Activated CD4-positive, alpha-beta T cell treated with anti-CD3 and anti-CD28 coated beads, Interleukin-2, Interleukin-6, amounts not matched to agents 100 ng/mL and 50 ng/mL, durations not matched to agents 16 hours and 8 hours (primary cell): ENCODE measurements at regions not wholly inside any gene's neighbourhood (a gene's known extent, or its start where the extent isn't known, plus 50 kb on each side); places are given as distances from the start of the nearest gene placed in this dataset.

Experiments used
- DNase-seq: peaks from one replicate; pipeline ENCODE4 v3.0.0-alpha.2; 2020

- no peak for DNase-seq
Observed at GRCh38 chr1:112267206-112267605, 128.8 kb upstream of the CTTNBP2NL start.

- no peak for DNase-seq
Observed at GRCh38 chr1:112267929-112268328, 128.1 kb upstream of the CTTNBP2NL start.

- no peak for DNase-seq
Observed at GRCh38 chr1:112268408-112268807, 127.6 kb upstream of the CTTNBP2NL start.

GRCh38 chr1:112271270-112271669 lies 124.7 kb upstream of the CTTNBP2NL start:
- DNase-seq = no peak

GRCh38 chr1:112272101-112272772 lies 123.8 kb upstream of the CTTNBP2NL start:
- DNase-seq = no peak

GRCh38 chr1:112284796-112285195 lies 111.2 kb upstream of the CTTNBP2NL start:
- no peak for DNase-seq

- DNase-seq = no peak
Observed at GRCh38 chr1:112285316-112285715, 110.7 kb upstream of the CTTNBP2NL start.

- DNase-seq = no peak
Observed at GRCh38 chr1:112285746-112286145, 110.3 kb upstream of the CTTNBP2NL start.

GRCh38 chr1:112296908-112297307 lies 99.1 kb upstream of the CTTNBP2NL start:
- peak; percentile 11 for DNase-seq

GRCh38 chr1:112297536-112297935 lies 98.5 kb upstream of the CTTNBP2NL start:
- no peak for DNase-seq

- DNase-seq = peak; percentile 45
Observed at GRCh38 chr1:112298558-112298957, 97.5 kb upstream of the CTTNBP2NL start.

GRCh38 chr1:112304126-112304525 lies 91.9 kb upstream of the CTTNBP2NL start:
- DNase-seq = no peak

- no peak for DNase-seq
Observed at GRCh38 chr1:112304612-112305011, 91.4 kb upstream of the CTTNBP2NL start.

- no peak for DNase-seq
Observed at GRCh38 chr1:112307930-112308591, 88.0 kb upstream of the CTTNBP2NL start.

- no peak for DNase-seq
Observed at GRCh38 chr1:112308716-112309115, 87.3 kb upstream of the CTTNBP2NL start.

- DNase-seq = no peak
Observed at GRCh38 chr1:112309499-112309898, 86.5 kb upstream of the CTTNBP2NL start.

GRCh38 chr1:112312315-112312714 lies 83.7 kb upstream of the CTTNBP2NL start:
- DNase-seq = no peak

- DNase-seq = no peak
Observed at GRCh38 chr1:112312879-112313278, 83.1 kb upstream of the CTTNBP2NL start.

- no peak for DNase-seq
Observed at GRCh38 chr1:112316254-112316913, 79.6 kb upstream of the CTTNBP2NL start.

GRCh38 chr1:112317140-112317539 lies 78.9 kb upstream of the CTTNBP2NL start:
- no peak for DNase-seq

GRCh38 chr1:112317611-112318062 lies 78.4 kb upstream of the CTTNBP2NL start:
- no peak for DNase-seq

GRCh38 chr1:112318263-112318662 lies 77.8 kb upstream of the CTTNBP2NL start:
- no peak for DNase-seq

- DNase-seq = no peak
Observed at GRCh38 chr1:112318698-112319370, 77.2 kb upstream of the CTTNBP2NL start.
